Gastrocnemius medialis (tissue), 4 donors: ENCODE measurements at regions not wholly inside any gene's neighbourhood (a gene's known extent, or its start where the extent isn't known, plus 50 kb on each side); places are given as distances from the start of the nearest gene placed in this dataset.

Experiments
- ATAC-seq, 2 donors: fragments of 150-250 bp; one replicate each; pipeline ENCODE4 v1.9.1; 2016
- DNase-seq, 2 donors: peaks; one replicate each; pipeline ENCODE4 v3.0.0-alpha.2; 2019
- H3K27ac ChIP-seq, 4 donors: fragments of 200-600 bp; sonication (generic); 1 replicate in 1 of 4; 2 replicates in 3 of 4; pipeline ENCODE4 v1.5.1; 2016 to 2018; ENCODE audit warnings: mild to moderate bottlenecking in 2 of 4, moderate library complexity in 1 of 4
- H3K27me3 ChIP-seq, 3 donors: fragments of 200-600 bp; sonication (generic) in 2 of 3; 1 replicate in 1 of 3; 2 replicates in 2 of 3; pipeline versions ENCODE4 v1.5.1 to v1.6.0; 2016 to 2019; ENCODE audit warnings: mild to moderate bottlenecking in 1 of 3, moderate library complexity in 1 of 3
- H3K36me3 ChIP-seq, 2 donors: fragments of 200-600 bp; sonication (generic) in 1 of 2; one replicate each; pipeline ENCODE4 v1.5.1; 2017 to 2018
- H3K4me1 ChIP-seq, 2 donors: fragments of 200-600 bp; sonication (generic) in 1 of 2; one replicate each; pipeline ENCODE4 v1.5.1; 2016 to 2017; ENCODE audit warnings: mild to moderate bottlenecking in 2 of 2
- H3K4me3 ChIP-seq, 4 donors: fragments of 200-600 bp; sonication (generic) in 3 of 4; 1 replicate in 1 of 4; 2 replicates in 3 of 4; pipeline ENCODE4 v1.5.1; 2016 to 2019; ENCODE audit warnings: mild to moderate bottlenecking in 2 of 4
- H3K9me3 ChIP-seq, 3 donors: fragments of 200-600 bp; sonication (generic) in 2 of 3; 1 replicate in 1 of 3; 2 replicates in 2 of 3; pipeline ENCODE4 v1.5.1; 2016 to 2019
- POLR2A ChIP-seq, 2 donors: fragments of 450-650 bp; IDR thresholded peaks; one replicate each; pipeline ENCODE4 v1.6.1; 2017; ENCODE audit warnings: antibody characterized with exemption in 2 of 2, mild to moderate bottlenecking in 2 of 2, moderate library complexity in 2 of 2
- in situ Hi-C, 4 donors: fragments of 200-750 bp; cut with MboI; loops; one replicate each; pipeline versions ENCODE4 v1.15.0 to v1.8.0; 2017; ENCODE audit warnings: low sequenced_read_pairs in 4 of 4
- intact Hi-C: fragments of 100-400 bp; cut with DNase I; formaldehyde crosslinking; loops from one replicate; pipeline ENCODE4 v1.15.1; 2023; ENCODE audit warnings: low total_unique reads
- TF ChIP-seq, protein P1 (sequence below), 5 experiments: fragments of 450-650 bp in 3 of 5; fragments of 200-600 bp in 2 of 5; sonication (generic) in 2 of 5; IDR thresholded peaks in 4 of 5; conservative IDR thresholded peaks in 1 of 5; 1 replicate in 4 of 5; 2 replicates in 1 of 5; pipeline ENCODE4 v1.5.1; 2016 to 2019; ENCODE audit warnings: antibody characterized with exemption in 5 of 5, mild to moderate bottlenecking in 3 of 5, moderate library complexity in 3 of 5

DNA sequence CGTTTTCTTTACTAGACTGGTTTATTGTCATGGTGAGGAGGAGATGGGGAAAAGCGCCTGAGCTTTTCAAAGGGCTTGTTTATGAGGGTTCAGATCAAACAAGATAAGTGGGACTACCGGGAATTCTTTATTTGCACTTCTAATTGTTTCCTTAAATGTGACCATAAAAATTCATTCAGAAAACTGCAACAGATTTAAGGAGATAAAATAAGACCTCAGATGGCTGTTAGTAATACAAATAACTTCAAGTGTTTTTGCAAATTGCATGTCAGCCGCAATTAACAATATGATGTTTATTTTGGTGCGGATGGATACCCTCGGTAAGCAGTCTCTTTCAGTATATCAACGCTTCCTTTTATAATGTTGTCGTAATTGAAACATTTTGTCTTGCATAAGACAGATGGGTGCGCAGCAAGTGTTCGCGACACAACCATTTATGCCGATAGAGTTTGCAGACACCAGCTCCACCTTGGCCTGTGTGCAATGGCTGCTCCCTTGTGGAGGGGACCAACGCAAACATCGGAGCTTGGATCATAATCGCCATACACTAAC, 151.0 kb downstream of the C4orf33 start:
- intact Hi-C loops = no loop called here
- H3K4me3 ChIP-seq = no peak overlapping the region
- no peaks in the 10 kb centered on the region for H3K27me3 ChIP-seq
- DNase-seq (no peak), ATAC-seq (no peak)
- H3K27ac ChIP-seq = no peak overlapping the region
- H3K4me1 ChIP-seq = no peaks in the 10 kb centered on the region
- in situ Hi-C loops = no loop called here
- H3K9me3 ChIP-seq = no peaks in the 10 kb centered on the region
- TF ChIP-seq, protein P1, sequence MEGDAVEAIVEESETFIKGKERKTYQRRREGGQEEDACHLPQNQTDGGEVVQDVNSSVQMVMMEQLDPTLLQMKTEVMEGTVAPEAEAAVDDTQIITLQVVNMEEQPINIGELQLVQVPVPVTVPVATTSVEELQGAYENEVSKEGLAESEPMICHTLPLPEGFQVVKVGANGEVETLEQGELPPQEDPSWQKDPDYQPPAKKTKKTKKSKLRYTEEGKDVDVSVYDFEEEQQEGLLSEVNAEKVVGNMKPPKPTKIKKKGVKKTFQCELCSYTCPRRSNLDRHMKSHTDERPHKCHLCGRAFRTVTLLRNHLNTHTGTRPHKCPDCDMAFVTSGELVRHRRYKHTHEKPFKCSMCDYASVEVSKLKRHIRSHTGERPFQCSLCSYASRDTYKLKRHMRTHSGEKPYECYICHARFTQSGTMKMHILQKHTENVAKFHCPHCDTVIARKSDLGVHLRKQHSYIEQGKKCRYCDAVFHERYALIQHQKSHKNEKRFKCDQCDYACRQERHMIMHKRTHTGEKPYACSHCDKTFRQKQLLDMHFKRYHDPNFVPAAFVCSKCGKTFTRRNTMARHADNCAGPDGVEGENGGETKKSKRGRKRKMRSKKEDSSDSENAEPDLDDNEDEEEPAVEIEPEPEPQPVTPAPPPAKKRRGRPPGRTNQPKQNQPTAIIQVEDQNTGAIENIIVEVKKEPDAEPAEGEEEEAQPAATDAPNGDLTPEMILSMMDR (IDR thresholded peaks at IDR 0.05 in 4 of 5, conservative IDR thresholded peaks at IDR 0.05 in 1 of 5) = no peak
- no peak for TF ChIP-seq POLR2A (IDR thresholded peaks at IDR 0.05)
- no peaks in the 10 kb centered on the region for H3K36me3 ChIP-seq

DNA sequence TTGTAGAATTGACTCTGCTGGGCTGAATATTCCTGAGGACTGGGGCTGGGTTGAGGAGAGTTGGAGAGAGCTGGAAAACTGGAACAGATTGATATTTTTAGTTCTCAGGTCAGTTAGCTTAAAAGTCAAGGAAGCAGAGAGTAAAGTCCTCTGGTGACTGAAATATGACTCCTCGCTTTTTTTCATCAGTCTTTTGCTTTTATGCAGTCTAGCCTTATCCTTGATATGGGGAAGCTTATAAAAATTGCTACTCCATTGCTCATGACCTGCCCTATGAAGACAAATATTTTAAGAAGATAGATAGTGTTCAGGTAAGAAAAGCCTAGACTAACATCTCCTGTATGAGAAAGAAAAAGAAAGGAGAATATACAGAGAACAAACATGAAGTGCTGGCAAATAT, 152.7 kb downstream of the C4orf33 start:
- Histone ChIP-seq H3K27ac (no peak overlapping the region), H3K4me1 (no peaks in the 10 kb centered on the region), H3K36me3 (no peaks in the 10 kb centered on the region), H3K27me3 (no peaks in the 10 kb centered on the region), H3K9me3 (no peaks in the 10 kb centered on the region), H3K4me3 (no peak overlapping the region)
- ATAC-seq (no peak), DNase-seq (no peak)
- intact Hi-C loops = no loop called here
- in situ Hi-C loops = no loop called here
- TF ChIP-seq, protein P1 (IDR thresholded peaks at IDR 0.05 in 4 of 5, conservative IDR thresholded peaks at IDR 0.05 in 1 of 5) = no peak
- no peak for TF ChIP-seq POLR2A (IDR thresholded peaks at IDR 0.05)

DNA sequence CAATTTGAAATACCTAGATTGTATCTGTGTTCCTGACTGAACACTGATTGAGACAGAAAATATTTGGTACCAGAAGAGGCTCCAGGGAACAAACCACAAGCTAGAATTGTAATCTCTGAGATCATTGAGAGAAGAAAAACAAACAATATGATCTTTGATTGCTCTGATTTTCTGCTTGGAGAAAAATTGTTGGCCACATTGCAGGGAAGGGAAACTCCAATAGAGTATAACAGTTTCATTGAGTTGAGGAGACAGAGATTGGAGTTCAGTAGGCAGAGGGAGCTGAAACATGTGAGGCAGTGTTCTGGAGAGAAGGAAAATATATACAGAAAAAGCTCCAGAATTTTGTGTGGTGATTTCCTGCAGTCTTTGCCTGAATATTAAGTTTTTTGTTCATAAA, 158.2 kb downstream of the C4orf33 start:
- no peaks in the 10 kb centered on the region for H3K36me3 ChIP-seq
- H3K4me3 ChIP-seq = no peak overlapping the region
- no peaks in the 10 kb centered on the region for H3K4me1 ChIP-seq
- in situ Hi-C loops (no loop called here), intact Hi-C loops (no loop called here)
- H3K27me3 ChIP-seq = no peaks in the 10 kb centered on the region
- no peak overlapping the region for H3K27ac ChIP-seq
- ATAC-seq (no peak), DNase-seq (no peak)
- TF ChIP-seq, protein P1 (IDR thresholded peaks at IDR 0.05 in 4 of 5, conservative IDR thresholded peaks at IDR 0.05 in 1 of 5) = no peak
- TF ChIP-seq POLR2A (IDR thresholded peaks at IDR 0.05) = no peak
- no peaks in the 10 kb centered on the region for H3K9me3 ChIP-seq

DNA sequence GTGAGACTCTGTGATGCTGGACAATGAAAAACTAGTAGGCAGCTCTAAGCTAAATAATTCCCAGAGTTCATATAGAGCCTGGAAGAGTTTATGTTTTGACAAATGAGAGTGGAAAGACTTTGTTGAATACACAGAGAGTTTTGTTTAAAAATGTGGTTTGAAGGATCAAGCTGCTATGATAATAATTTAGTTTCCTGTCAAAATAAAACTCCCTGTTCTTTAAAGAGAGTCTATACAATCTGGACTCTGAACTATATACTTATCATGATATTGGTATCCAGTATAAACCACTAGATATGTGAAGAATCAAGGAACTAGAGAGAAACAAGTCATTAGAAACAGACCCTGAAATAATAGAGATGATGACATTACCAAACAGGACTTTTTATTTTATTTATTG, 158.6 kb downstream of the C4orf33 start:
- Histone ChIP-seq H3K27me3 (no peaks in the 10 kb centered on the region), H3K9me3 (no peaks in the 10 kb centered on the region), H3K27ac (no peak overlapping the region), H3K36me3 (no peaks in the 10 kb centered on the region), H3K4me1 (no peaks in the 10 kb centered on the region), H3K4me3 (no peak overlapping the region)
- intact Hi-C loops (no loop called here), in situ Hi-C loops (no loop called here)
- DNase-seq (no peak), ATAC-seq (no peak)
- no peak for TF ChIP-seq POLR2A (IDR thresholded peaks at IDR 0.05)
- TF ChIP-seq, protein P1 (IDR thresholded peaks at IDR 0.05 in 4 of 5, conservative IDR thresholded peaks at IDR 0.05 in 1 of 5) = no peak

DNA sequence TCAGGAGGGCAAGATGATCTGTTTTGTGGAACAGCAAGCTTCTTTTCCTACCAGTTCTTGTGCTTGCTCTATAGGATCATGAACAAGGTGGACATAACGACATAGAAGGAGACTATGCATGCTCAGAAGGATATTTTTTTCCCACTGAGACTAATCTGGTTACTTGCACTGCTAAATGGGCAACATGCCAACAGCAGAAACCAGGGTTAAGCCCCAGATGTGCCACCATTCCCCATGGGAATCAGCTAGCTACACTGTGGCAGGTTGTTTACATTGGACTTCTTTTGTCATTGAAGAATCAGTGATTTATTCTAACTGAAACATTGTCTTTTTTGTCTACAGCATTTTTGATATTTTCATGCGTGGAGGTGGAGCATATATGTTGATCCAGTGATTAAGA, 165.6 kb downstream of the C4orf33 start:
- Histone ChIP-seq H3K36me3 (no peaks in the 10 kb centered on the region), H3K4me3 (no peak overlapping the region), H3K27ac (no peak overlapping the region), H3K27me3 (no peaks in the 10 kb centered on the region), H3K4me1 (no peaks in the 10 kb centered on the region), H3K9me3 (no peaks in the 10 kb centered on the region)
- no peak for DNase-seq
- intact Hi-C loops = no loop called here
- ATAC-seq = no peak
- no peak for TF ChIP-seq POLR2A (IDR thresholded peaks at IDR 0.05)
- TF ChIP-seq, protein P1 (IDR thresholded peaks at IDR 0.05 in 4 of 5, conservative IDR thresholded peaks at IDR 0.05 in 1 of 5) = no peak
- in situ Hi-C loops = no loop called here
